Right lobe of liver (tissue), 6 donors: ENCODE measurements at regions not wholly inside any gene's neighbourhood (a gene's known extent, or its start where the extent isn't known, plus 50 kb on each side); places are given as distances from the start of the nearest gene placed in this dataset.

Source experiments
- ATAC-seq, 4 donors: fragments of 200-7000 bp; cut with Tn5 transposase; one replicate each; pipeline ENCODE4 v1.9.1; 2020; ENCODE audit warnings: mild to moderate bottlenecking in 4 of 4, moderate library complexity in 4 of 4
- DNase-seq, 3 donors: peaks; one replicate each; pipeline ENCODE4 v3.0.0-alpha.2; 2020
- H3K27ac ChIP-seq, 3 donors: fragments of 200-600 bp; one replicate each; pipeline ENCODE4 v1.8.0; 2022
- H3K27me3 ChIP-seq, 2 donors: fragments of 200-600 bp; one replicate each; pipeline ENCODE4 v1.8.0; 2022
- H3K36me3 ChIP-seq, 4 donors: fragments of 200-600 bp; sonication (generic) in 1 of 4; one replicate each; pipeline versions ENCODE4 v1.5.1 to v1.8.0; 2017 to 2022; ENCODE audit warnings: control low read depth in 1 of 4
- H3K4me1 ChIP-seq, 4 donors: fragments of 200-600 bp; sonication (generic) in 1 of 4; one replicate each; pipeline versions ENCODE4 v1.5.1 to v1.8.0; 2017 to 2022; ENCODE audit warnings: control low read depth in 1 of 4
- H3K4me3 ChIP-seq, 3 donors: fragments of 200-600 bp; one replicate each; pipeline ENCODE4 v1.8.0; 2022
- H3K9me3 ChIP-seq, 4 donors: fragments of 200-600 bp; sonication (generic) in 1 of 4; one replicate each; pipeline versions ENCODE4 v1.5.1 to v1.8.0; 2017 to 2022; ENCODE audit warnings: control low read depth in 1 of 4
- POLR2A ChIP-seq: fragments of 450-650 bp; IDR thresholded peaks from one replicate; pipeline ENCODE4 v1.6.1; 2017; ENCODE audit warnings: antibody characterized with exemption, mild to moderate bottlenecking
- WGBS: methylation state at CpG from one replicate; pipeline ENCODE4 v1.1.6; 2018; ENCODE audit warnings: low coverage, low lambda C conversion rate; ENCODE audit not compliant: insufficient coverage; ENCODE audit errors: missing lambda C conversion rate; 5-methylcytosine and 5-hydroxymethylcytosine counted together
- intact Hi-C, 2 donors: fragments of 100-400 bp; cut with DNase I; formaldehyde crosslinking; loops; one replicate each; pipeline versions ENCODE4 v1.11.2 to v1.14.1; 2022
- TF ChIP-seq, protein P1 (sequence below), 4 donors: fragments of 200-600 bp in 3 of 4; fragments of 450-650 bp in 1 of 4; IDR thresholded peaks; one replicate each; pipeline versions ENCODE4 v1.5.1 to v1.8.0; 2016 to 2022; ENCODE audit warnings: antibody characterized with exemption in 4 of 4, mild to moderate bottlenecking in 2 of 4
- donor health status: DM: no; HTN: yes; CAD: no.
- donor health status: DM: no; HTN: no; CAD: no.
- donor health status: DM: no; HTN: no; CAD: no.
- donor health status: DM: no; HTN: yes; CAD: no.
- donor health status: DM: no; HTN: yes; CAD: no.

DNA sequence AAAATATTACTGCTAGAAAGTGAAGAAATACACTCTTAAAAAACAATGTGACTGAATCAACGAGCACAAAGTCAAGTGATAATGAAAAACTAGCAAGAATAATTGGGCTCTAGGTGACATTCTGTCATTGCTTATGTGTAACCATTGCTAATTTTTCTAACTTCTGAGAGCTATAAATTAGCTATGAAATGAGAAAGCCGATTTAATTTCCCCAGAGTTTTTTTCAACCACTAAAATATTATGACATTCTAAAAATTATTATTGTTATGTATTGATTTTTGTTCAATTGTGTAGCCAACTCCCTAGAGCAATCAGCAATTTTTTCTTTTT is 458.6 kb upstream of the ATXN8OS start:
- DNase-seq (no peak), ATAC-seq (no peak)
- Histone ChIP-seq H3K4me1 (peaks cover 0 to 5% (median 0%) of the 10 kb centered on the region in 4 donors), H3K9me3 (no peaks in the 10 kb centered on the region), H3K4me3 (no peak overlapping the region), H3K27ac (no peak overlapping the region), H3K27me3 (no peaks in the 10 kb centered on the region), H3K36me3 (no peaks in the 10 kb centered on the region)
- 83% methylated on average over 2 of the region's 2 CpGs for WGBS
- TF ChIP-seq POLR2A, result no peak
- TF ChIP-seq, protein P1, sequence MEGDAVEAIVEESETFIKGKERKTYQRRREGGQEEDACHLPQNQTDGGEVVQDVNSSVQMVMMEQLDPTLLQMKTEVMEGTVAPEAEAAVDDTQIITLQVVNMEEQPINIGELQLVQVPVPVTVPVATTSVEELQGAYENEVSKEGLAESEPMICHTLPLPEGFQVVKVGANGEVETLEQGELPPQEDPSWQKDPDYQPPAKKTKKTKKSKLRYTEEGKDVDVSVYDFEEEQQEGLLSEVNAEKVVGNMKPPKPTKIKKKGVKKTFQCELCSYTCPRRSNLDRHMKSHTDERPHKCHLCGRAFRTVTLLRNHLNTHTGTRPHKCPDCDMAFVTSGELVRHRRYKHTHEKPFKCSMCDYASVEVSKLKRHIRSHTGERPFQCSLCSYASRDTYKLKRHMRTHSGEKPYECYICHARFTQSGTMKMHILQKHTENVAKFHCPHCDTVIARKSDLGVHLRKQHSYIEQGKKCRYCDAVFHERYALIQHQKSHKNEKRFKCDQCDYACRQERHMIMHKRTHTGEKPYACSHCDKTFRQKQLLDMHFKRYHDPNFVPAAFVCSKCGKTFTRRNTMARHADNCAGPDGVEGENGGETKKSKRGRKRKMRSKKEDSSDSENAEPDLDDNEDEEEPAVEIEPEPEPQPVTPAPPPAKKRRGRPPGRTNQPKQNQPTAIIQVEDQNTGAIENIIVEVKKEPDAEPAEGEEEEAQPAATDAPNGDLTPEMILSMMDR (IDR thresholded peaks at IDR 0.05), result no peak
- intact Hi-C loops, result no loop called here

DNA sequence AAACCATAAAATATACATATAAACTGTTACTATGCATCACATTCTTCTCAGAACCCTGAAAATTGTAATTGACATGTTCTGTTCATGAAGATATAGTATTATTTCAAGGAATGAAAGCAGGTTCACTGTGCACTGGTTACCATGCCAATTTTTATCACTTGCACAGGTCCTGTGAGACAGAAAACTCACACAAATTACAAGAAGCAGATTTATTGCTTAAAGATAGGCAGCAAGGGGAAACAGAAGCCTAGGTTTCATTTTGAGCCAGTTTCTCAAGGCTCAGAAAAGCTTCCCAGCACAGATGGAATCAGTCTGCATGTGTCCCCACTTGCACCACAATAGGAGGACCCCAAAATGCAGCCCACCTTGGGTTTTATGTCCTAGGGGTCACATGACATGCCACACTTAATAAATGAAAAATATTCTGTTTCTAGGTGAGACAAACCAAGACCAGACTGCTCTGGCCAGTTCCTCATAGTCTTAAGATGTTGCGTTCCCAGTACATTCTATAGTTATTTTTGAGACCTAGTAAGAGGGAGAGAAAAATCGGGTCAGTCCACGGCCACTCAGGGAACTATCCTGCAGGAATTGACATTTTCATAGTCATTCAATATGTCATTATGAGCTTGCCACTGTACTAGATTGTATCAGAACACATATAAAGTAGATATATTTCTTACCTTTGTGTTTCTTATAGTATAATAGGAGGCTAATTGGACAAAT is 459.1 kb upstream of the ATXN8OS start:
- intact Hi-C loops, result no loop called here
- H3K4me1 ChIP-seq, result peaks cover 0 to 8% (median 0%) of the 10 kb centered on the region in 4 donors
- H3K36me3 ChIP-seq, result no peaks in the 10 kb centered on the region
- WGBS, result 83% methylated on average over 3 of the region's 3 CpGs
- ATAC-seq (no peak), DNase-seq (no peak)
- TF ChIP-seq POLR2A, result no peak
- TF ChIP-seq, protein P1 (IDR thresholded peaks at IDR 0.05), result no peak
- H3K9me3 ChIP-seq, result no peaks in the 10 kb centered on the region
- no peaks in the 10 kb centered on the region for H3K27me3 ChIP-seq
- no peak overlapping the region for H3K4me3 ChIP-seq
- H3K27ac ChIP-seq, result no peak overlapping the region

DNA sequence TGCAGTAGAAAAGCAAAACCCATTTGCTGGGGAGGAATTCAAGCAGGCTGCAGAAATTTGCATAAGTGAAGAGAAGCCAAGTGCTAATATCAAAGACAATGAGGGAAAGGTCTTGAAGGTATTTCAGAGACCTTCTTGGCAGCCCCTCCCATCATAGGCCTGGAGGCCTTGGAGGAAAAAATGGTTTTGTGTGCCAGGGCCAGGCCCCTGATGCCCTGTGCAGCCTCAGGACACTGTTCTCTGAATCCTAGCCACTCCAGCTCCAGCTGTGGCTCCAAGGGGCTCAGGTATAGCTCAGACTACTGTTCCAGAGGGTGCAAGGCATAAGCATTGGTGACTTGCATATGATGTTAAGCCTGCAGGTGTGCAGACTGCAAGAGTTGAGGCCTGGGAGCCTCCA is 463.2 kb upstream of the ATXN8OS start:
- no peaks in the 10 kb centered on the region for H3K36me3 ChIP-seq
- no peak for DNase-seq
- TF ChIP-seq, protein P1 (IDR thresholded peaks at IDR 0.05), result no peak
- TF ChIP-seq POLR2A, result no peak
- H3K4me1 ChIP-seq, result peaks cover 0 to 11% (median 0%) of the 10 kb centered on the region in 4 donors
- intact Hi-C loops, result no loop called here
- no peak overlapping the region for H3K27ac ChIP-seq
- H3K4me3 ChIP-seq, result no peak overlapping the region
- H3K27me3 ChIP-seq, result no peaks in the 10 kb centered on the region
- H3K9me3 ChIP-seq, result no peaks in the 10 kb centered on the region
- no peak for ATAC-seq

DNA sequence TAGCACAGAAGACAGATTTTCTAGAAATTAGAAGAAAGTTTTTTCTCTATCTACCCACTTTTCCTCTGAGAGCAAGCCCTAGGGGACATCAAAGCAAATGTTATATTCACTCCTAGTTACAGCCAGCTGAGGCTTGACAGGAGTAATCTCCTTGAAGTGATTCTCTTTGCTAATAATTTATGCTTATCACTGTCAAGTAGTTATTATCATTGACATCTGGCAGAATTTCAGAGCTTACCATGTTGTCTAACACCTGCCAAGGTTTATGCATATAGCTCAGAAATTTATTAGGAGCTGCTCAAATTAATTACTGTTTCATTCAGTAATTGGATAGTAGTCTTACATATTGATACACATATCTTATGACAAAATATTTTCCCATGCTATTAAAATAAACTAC is 465.9 kb upstream of the ATXN8OS start:
- ATAC-seq (no peak), DNase-seq (no peak)
- Histone ChIP-seq H3K4me1 (peaks cover 0 to 11% (median 0%) of the 10 kb centered on the region in 4 donors), H3K27me3 (no peaks in the 10 kb centered on the region), H3K9me3 (no peaks in the 10 kb centered on the region), H3K36me3 (no peaks in the 10 kb centered on the region), H3K27ac (no peak overlapping the region), H3K4me3 (no peak overlapping the region)
- intact Hi-C loops, result no loop called here
- TF ChIP-seq, protein P1 (IDR thresholded peaks at IDR 0.05), result no peak
- no peak for TF ChIP-seq POLR2A

DNA sequence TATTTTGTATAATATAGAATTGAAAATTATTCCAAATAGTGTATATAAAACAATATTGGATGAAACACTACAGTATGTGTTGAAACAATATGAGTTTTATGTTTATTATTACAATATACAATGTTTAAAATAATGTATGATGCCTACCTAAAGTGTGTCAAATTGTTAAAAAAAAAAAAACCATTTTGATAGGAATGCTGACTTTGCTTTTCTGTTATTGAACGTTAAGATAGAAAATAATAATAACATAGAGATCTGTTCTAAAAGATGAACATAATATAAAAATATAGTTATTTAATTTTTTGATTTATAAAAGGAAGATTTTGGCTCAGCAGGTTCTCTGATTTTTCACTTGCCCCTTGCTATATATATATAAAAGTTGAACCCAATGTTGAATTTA is 474.6 kb upstream of the ATXN8OS start:
- ATAC-seq (no peak), DNase-seq (no peak)
- intact Hi-C loops, result no loop called here
- WGBS, result 72% methylated on average over 1 of the region's 1 CpG
- Histone ChIP-seq H3K27ac (no peak overlapping the region), H3K36me3 (no peaks in the 10 kb centered on the region), H3K4me1 (no peaks in the 10 kb centered on the region), H3K4me3 (no peak overlapping the region), H3K9me3 (no peaks in the 10 kb centered on the region), H3K27me3 (no peaks in the 10 kb centered on the region)
- TF ChIP-seq, protein P1 (IDR thresholded peaks at IDR 0.05), result no peak
- TF ChIP-seq POLR2A, result no peak
